Retinal pigment epithelial cell (primary cell): ENCODE measurements at regions not wholly inside any gene's neighbourhood (a gene's known extent, or its start where the extent isn't known, plus 50 kb on each side); places are given as distances from the start of the nearest gene placed in this dataset.

Experiments used
- DNase-seq: peaks from one replicate; pipeline ENCODE4 v3.0.0-alpha.2; 2010; ENCODE audit warnings: low read depth
- H3K4me3 ChIP-seq: 2 replicates; pipeline ENCODE4 v1.5.1; 2011; ENCODE audit warnings: mild to moderate bottlenecking, low read length, control low read depth, moderate library complexity
- TF ChIP-seq, protein P1 (sequence below): conservative IDR thresholded peaks from 2 replicates; pipeline ENCODE4 v1.5.1; 2011; ENCODE audit warnings: low read depth, low read length, control low read depth, inconsistent platforms

DNA sequence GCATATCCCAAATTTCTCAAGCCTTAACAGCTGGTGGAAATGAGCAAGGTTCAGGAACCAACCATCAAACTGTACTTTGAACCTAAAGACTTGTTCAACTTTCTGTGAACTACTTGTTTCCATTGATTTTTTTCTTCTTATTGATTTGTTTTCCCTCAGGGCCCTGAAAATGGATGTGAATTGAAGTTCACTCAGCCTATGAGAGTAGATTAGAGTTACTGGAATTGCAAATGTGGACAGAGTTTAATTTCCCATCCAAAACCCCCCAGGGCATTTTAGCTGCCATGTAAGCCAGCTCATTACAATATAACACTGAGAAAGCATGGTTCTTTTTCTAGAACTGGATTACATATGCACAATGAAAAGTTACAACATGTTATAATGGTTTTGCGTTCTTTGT, 1105.7 kb downstream of the REEP3 start:
- TF ChIP-seq, protein P1, sequence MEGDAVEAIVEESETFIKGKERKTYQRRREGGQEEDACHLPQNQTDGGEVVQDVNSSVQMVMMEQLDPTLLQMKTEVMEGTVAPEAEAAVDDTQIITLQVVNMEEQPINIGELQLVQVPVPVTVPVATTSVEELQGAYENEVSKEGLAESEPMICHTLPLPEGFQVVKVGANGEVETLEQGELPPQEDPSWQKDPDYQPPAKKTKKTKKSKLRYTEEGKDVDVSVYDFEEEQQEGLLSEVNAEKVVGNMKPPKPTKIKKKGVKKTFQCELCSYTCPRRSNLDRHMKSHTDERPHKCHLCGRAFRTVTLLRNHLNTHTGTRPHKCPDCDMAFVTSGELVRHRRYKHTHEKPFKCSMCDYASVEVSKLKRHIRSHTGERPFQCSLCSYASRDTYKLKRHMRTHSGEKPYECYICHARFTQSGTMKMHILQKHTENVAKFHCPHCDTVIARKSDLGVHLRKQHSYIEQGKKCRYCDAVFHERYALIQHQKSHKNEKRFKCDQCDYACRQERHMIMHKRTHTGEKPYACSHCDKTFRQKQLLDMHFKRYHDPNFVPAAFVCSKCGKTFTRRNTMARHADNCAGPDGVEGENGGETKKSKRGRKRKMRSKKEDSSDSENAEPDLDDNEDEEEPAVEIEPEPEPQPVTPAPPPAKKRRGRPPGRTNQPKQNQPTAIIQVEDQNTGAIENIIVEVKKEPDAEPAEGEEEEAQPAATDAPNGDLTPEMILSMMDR = no peak
- DNase-seq = no peak
- H3K4me3 ChIP-seq = no peak overlapping the region

DNA sequence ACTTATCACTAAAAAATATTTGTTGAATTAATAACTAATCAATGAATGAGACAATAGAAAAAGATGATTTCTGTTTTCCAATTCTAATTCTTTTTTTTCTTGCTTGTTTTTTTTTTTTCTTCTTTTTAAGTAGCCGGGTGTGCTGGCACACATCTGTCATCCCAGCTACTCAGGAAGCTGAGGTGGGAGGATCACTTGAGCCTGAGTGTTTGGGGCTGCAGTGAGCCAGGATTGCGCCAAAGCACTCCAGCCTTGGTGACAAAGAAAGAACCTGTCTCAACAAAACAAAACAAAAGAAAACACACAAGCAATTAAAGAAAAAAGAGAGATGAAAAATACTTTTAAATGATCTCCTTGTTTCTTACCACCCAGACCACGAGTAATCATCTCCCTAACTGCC, 1109.3 kb downstream of the REEP3 start:
- TF ChIP-seq, protein P1 = no peak
- H3K4me3 ChIP-seq = no peak overlapping the region
- no peak for DNase-seq

DNA sequence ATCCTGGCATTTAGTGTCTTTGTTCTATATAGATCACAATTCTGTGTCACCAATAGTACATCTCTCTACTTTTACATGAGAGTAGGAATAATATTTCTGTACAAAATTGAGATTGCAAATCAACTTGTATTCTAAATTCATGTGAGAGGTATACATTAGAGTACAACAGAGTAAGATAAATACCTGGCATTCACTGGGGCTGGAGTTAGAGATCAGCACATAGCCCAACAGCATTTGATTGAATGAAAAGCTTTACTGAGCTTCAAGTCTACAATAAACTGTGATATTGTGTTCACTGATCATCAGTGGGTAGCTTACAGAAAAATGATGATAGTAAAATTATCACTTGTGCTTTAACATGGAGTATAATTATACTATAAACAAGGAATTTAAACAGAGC, 1114.7 kb downstream of the REEP3 start:
- no peak for DNase-seq
- H3K4me3 ChIP-seq = no peak overlapping the region
- TF ChIP-seq, protein P1 = no peak

DNA sequence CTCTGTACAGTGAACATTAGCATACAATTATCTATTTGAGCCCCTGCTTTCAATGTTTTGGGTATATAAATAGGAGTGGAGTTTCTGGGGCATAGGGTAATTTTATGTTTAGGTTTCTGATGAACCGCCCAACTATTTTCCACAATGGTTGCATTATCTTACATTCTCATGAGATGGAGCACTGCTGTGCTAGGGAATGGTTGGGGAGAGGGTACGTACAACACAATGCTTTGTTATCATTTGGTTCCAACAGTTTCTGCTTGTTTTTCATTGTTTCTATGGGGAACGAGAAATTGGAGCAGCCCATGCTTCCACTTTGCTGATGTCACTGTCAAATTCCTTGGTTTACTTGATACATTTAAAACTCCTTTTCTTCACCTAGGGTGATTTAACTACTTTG, 1115.3 kb downstream of the REEP3 start:
- H3K4me3 ChIP-seq = no peak overlapping the region
- no peak for DNase-seq
- TF ChIP-seq, protein P1 = no peak

DNA sequence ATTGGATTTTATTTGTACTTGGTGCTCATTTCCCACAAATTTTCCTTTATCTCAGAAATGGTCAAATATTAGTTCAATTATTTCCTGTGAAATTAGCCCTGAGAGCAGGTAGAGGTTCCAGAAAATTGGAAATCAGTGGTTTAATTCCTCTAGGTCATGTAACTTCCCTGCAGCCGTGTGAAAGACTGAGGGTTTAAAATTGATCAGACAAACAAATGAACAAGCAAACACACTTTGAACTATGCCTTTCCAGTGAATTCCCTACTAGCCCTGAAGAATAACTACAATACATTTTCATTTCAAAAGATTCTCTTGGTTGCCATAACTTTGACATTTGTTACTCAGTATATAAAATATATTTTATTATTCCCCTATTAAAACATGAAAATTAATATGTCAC, 1116.7 kb downstream of the REEP3 start:
- no peak for DNase-seq
- no peak overlapping the region for H3K4me3 ChIP-seq
- TF ChIP-seq, protein P1 = no peak

DNA sequence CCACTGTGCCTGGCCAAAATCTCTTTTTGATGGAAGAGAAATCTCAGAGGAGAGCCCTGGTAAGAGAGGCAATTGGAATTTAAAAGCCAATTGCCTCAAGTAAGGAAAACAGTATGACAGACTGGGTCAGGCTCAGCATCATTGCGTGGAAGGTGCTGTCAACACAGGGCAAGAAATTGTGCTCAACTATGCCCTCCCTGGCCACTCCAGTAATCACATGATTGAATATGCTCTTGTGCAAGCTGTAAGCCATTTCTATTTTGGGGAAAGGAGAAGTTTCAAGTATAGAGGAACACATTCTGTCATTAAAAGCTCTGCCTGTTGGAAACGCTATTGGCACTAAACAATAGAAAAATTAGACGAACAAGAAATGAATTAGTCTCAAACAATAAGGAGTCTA, 1127.7 kb downstream of the REEP3 start:
- no peak overlapping the region for H3K4me3 ChIP-seq
- DNase-seq = no peak
- TF ChIP-seq, protein P1 = peak; percentile 9

DNA sequence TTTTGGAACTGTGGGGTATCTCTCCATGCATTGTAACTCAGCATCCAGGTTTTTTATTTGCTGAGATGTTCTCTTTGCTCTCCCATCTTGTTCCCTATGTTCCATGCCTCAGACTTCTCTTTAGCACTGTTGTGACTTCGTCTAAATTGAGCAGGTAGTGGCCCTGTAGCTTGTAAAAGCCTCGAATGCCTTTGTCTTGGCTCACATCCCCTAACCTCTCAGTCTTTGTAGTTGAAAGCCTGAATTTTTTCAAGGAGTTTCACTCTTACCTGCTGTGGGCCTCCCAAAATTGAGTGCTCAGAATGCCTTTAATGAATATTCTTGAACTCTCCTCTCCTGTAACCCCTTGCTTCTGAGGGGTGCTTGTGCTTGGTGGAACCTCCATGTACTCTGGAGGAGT, 1137.3 kb downstream of the REEP3 start:
- no peak for DNase-seq
- TF ChIP-seq, protein P1 = no peak
- no peak overlapping the region for H3K4me3 ChIP-seq
